ENCODE measurements at regions not wholly inside any gene's neighbourhood (a gene's known extent, or its start where the extent isn't known, plus 50 kb on each side); places are given as distances from the start of the nearest gene placed in this dataset.
A peak's percentile ranks its signal among the peaks of the same experiment; 100 is the strongest.

DNA sequence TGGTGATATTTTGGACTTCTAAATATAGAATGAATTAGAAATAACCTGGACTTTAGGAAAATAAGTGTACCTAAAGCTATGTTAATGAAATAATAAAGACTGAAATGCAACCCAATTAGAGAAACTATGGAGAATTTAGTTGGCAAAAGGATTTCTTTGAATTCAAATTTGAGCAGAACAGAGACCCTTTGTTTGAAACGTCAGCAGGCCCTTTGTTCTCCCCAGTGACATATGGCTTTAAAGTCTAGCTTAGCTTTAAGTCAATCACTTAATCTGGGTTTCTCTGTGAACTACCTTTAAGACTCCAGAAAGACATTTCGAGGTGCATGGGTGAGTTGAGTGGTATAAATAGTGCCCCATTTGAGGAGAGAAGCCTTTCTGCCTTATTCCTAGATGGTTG is 130.5 kb upstream of the CREB1 start:
- CTCF ChIA-PET, result no interaction called here
- POLR2A ChIA-PET, result no interaction called here
- DNase-seq (ENCODE audit: extremely low spot score), result no peak
- TF ChIP-seq, protein P1, sequence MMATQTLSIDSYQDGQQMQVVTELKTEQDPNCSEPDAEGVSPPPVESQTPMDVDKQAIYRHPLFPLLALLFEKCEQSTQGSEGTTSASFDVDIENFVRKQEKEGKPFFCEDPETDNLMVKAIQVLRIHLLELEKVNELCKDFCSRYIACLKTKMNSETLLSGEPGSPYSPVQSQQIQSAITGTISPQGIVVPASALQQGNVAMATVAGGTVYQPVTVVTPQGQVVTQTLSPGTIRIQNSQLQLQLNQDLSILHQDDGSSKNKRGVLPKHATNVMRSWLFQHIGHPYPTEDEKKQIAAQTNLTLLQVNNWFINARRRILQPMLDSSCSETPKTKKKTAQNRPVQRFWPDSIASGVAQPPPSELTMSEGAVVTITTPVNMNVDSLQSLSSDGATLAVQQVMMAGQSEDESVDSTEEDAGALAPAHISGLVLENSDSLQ (IDR thresholded peaks at IDR 0.05), result no peak
- TF ChIP-seq ARNT (IDR thresholded peaks at IDR 0.05) (no peak), FOXK2 (IDR thresholded peaks at IDR 0.05) (no peak)

DNA sequence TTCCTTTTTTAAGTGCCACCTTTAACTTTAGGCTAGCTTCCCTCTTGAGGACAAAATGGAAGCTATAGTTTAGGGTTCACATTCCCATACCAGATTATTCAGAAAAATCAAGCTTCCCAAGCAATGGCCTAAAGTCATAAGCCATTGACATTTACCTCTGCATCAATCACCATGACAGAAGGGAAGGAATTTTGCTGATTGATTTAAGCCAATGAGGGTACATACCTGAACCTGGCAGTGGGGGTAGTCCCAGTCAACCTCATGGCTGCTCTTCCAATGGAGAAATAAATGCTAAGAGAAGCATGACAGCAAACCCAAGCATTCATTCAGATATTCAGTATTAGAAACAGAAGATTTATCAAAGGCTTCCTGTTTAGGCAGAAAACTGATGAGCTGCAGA is 128.4 kb upstream of the CREB1 start:
- no peak for DNase-seq (ENCODE audit: extremely low spot score)
- TF ChIP-seq ELF4 (IDR thresholded peaks at IDR 0.05) (no peak), SUZ12 (IDR thresholded peaks at IDR 0.05) (no peak), TARDBP (IDR thresholded peaks at IDR 0.05) (no peak), HDGF (IDR thresholded peaks at IDR 0.05; ENCODE audit: borderline replicate concordance) (no peak), ARNT (IDR thresholded peaks at IDR 0.05) (no peak), FOXA1 (IDR thresholded peaks at IDR 0.05) (no peak), LEF1 (IDR thresholded peaks at IDR 0.05; ENCODE audit: borderline replicate concordance) (no peak), NFRKB (IDR thresholded peaks at IDR 0.05) (no peak), SP1 (IDR thresholded peaks at IDR 0.05) (no peak), FOXK2 (IDR thresholded peaks at IDR 0.05) (no peak), FOXM1 (IDR thresholded peaks at IDR 0.05; ENCODE audit: borderline replicate concordance) (no peak), BHLHE40 (IDR thresholded peaks at IDR 0.05; ENCODE audit: borderline replicate concordance) (no peak), ZNF384 (IDR thresholded peaks at IDR 0.05) (no peak), L3MBTL2 (conservative IDR thresholded peaks at IDR 0.05) (no peak), CTBP1 (IDR thresholded peaks at IDR 0.05; ENCODE audit: borderline replicate concordance) (no peak)
- TF ChIP-seq, protein P1 (IDR thresholded peaks at IDR 0.05), result no peak
- CTCF ChIA-PET, result no interaction called here
- POLR2A ChIA-PET, result no interaction called here

DNA sequence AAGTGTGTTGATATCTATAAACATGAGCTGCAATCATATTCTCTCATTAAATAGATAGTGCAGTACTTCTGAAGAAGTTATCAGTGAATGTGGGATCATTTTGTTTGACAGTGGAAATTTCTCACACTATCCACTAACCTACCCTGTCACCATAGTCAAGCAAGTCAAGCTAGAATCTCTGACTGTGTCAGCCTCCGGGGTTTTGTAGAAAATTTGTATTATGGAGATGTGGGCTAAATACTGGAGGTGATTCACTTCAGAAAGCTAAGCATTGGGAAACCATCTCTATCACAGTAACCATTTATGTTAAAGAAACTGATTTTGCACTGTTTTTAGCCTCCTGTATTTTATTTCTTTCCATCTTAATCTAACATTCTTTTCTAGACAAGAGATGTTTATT is 126.6 kb upstream of the CREB1 start:
- ChIA-PET POLR2A (no interaction called here), CTCF (no interaction called here)
- TF ChIP-seq ARNT (IDR thresholded peaks at IDR 0.05) (no peak), SUZ12 (IDR thresholded peaks at IDR 0.05) (no peak), FOXM1 (IDR thresholded peaks at IDR 0.05; ENCODE audit: borderline replicate concordance) (no peak), BHLHE40 (IDR thresholded peaks at IDR 0.05; ENCODE audit: borderline replicate concordance) (no peak)
- DNase-seq (ENCODE audit: extremely low spot score), result no peak

DNA sequence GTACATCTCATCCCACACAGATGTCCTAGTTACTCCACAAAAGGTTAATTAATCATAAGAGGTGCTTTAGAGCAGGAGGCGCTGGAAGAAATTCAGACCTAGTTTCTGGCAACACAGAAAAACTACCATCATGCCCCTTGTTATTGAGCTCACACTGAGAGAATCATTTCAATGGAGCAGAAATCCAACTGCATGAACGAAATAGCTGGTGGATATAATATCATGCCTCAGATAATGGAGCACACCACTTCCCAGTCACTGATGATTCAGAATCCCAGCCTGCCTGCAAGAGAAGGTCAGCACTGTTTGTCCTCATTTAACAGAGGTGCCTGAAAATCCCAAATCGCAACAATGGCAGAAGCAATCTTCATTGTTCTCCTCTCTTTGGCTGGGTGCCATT is 125.8 kb upstream of the CREB1 start:
- ChIA-PET CTCF (no interaction called here), POLR2A (no interaction called here)
- TF ChIP-seq FOXK2 (IDR thresholded peaks at IDR 0.05) (no peak), SUZ12 (IDR thresholded peaks at IDR 0.05) (no peak), BHLHE40 (IDR thresholded peaks at IDR 0.05; ENCODE audit: borderline replicate concordance) (no peak), ELF4 (IDR thresholded peaks at IDR 0.05) (no peak), FOXA1 (IDR thresholded peaks at IDR 0.05) (no peak), ARNT (IDR thresholded peaks at IDR 0.05) (no peak), NFRKB (IDR thresholded peaks at IDR 0.05) (no peak), L3MBTL2 (conservative IDR thresholded peaks at IDR 0.05) (no peak), LEF1 (IDR thresholded peaks at IDR 0.05; ENCODE audit: borderline replicate concordance) (no peak), FOXM1 (IDR thresholded peaks at IDR 0.05; ENCODE audit: borderline replicate concordance) (no peak), SP1 (IDR thresholded peaks at IDR 0.05) (no peak), CTBP1 (IDR thresholded peaks at IDR 0.05; ENCODE audit: borderline replicate concordance) (no peak), HDGF (IDR thresholded peaks at IDR 0.05; ENCODE audit: borderline replicate concordance) (no peak), ZNF384 (IDR thresholded peaks at IDR 0.05) (no peak), TARDBP (IDR thresholded peaks at IDR 0.05) (no peak)
- TF ChIP-seq, protein P1 (IDR thresholded peaks at IDR 0.05), result no peak
- DNase-seq (ENCODE audit: extremely low spot score), result no peak

DNA sequence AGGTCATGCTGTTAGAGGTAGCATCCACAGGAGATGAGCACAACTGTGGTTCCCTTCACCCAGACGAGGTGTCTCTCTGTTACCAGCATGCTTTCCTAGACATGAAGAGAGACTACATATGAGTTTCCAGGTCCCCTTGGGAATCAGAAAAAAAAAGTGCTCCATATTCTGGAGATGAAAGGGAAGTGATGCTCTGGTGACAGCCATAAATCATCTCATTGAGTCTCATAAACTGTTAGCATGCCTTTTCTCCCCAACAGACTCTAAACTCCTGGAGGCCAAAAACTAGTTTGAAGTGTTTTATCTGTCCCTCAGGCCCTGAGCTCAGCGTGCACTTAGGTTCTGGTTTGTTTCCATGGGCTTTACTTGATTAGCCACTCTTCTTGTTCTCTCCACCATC is 124.6 kb upstream of the CREB1 start:
- CTCF ChIA-PET, result no interaction called here
- POLR2A ChIA-PET, result no interaction called here
- TF ChIP-seq, protein P1 (IDR thresholded peaks at IDR 0.05), result peak; percentile 74
- no peak for TF ChIP-seq ZNF384 (IDR thresholded peaks at IDR 0.05)
- no peak for DNase-seq (ENCODE audit: extremely low spot score)

DNA sequence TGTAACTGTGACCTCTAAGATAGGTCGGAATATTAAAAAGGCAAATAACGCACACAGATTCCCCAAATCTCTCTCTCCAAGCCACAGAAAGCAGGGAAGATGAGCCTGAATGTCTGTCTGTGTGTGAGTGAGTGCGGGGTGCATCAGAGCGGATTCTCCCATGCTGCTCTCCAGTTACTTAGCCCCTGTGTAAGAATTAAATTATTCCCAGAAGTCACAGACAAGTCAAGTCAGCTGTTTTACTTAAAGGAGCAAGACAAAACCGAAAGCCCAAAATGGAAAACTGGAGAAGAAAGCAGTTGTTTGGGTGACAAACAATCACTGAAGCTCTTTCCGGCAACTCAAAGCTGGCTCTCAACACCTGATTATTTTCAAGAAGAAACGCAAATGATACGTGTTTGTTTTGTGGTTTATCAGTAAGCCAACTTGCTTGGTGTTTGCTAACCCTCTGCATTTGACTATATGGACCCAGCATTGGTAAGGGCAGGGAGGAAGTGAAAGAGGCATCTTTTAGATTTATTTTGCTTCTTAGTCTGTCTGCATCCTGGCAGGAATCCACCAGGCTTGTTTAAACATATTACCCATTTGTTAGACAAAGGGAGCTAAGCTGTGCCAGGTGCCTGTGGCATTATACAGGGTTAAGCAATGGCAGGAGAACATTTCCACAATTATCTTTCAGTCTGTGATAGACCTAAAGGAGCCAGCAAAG is 121.5 kb upstream of the CREB1 start:
- ChIA-PET POLR2A (no interaction called here), CTCF (no interaction called here)
- DNase-seq (ENCODE audit: extremely low spot score), result no peak
- TF ChIP-seq TARDBP (IDR thresholded peaks at IDR 0.05), result no peak
- no peak for TF ChIP-seq CTBP1 (IDR thresholded peaks at IDR 0.05; ENCODE audit: borderline replicate concordance)
- no peak for TF ChIP-seq NFRKB (IDR thresholded peaks at IDR 0.05)
- TF ChIP-seq, protein P1 (IDR thresholded peaks at IDR 0.05), result no peak
- no peak for TF ChIP-seq ARNT (IDR thresholded peaks at IDR 0.05)
- TF ChIP-seq HDGF (IDR thresholded peaks at IDR 0.05; ENCODE audit: borderline replicate concordance), result no peak
- TF ChIP-seq SUZ12 (IDR thresholded peaks at IDR 0.05), result no peak
- TF ChIP-seq FOXA1 (IDR thresholded peaks at IDR 0.05), result no peak
